NT2/D1 (cell line): ENCODE measurements at regions not wholly inside any gene's neighbourhood (a gene's known extent, or its start where the extent isn't known, plus 50 kb on each side); places are given as distances from the start of the nearest gene placed in this dataset.

Experiments
- SUZ12 ChIP-seq: IDR thresholded peaks from 2 replicates; pipeline ENCODE4 v1.6.1; 2011; ENCODE audit not compliant: insufficient read length, insufficient read depth; ENCODE audit errors: extremely low read depth
- YY1 ChIP-seq: IDR thresholded peaks from 2 replicates; pipeline ENCODE4 v1.6.1; 2011; ENCODE audit not compliant: insufficient read length, insufficient read depth
- ZNF274 ChIP-seq: IDR thresholded peaks from 2 replicates; pipeline ENCODE4 v1.6.1; 2011; ENCODE audit warnings: mild to moderate bottlenecking, low read depth, low read length

DNA sequence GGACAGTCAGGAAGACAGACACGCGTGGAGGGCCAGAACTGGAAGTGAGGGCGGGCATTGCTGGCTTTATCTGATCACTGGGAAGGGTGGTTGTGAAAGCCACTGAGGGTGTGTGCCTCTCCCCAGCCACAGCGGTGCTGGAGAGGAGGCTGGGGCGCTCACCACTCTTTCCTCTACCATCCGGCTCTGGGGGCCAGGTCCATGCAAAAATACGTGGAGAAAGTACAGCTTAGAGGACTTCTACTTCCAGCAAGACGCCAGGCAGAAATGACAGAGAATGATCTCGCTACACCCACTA lies 148.8 kb upstream of the RPS6KA2 start:
- TF ChIP-seq ZNF274: no peak
- TF ChIP-seq YY1: no peak
- no peak for TF ChIP-seq SUZ12
